Heart right ventricle (tissue), 16 donors: ENCODE measurements at regions not wholly inside any gene's neighbourhood (a gene's known extent, or its start where the extent isn't known, plus 50 kb on each side); places are given as distances from the start of the nearest gene placed in this dataset.
A peak's percentile ranks its signal among the peaks of the same experiment; 100 is the strongest.

Experiments
- ATAC-seq, 8 donors: fragments of 200-7000 bp; cut with Tn5 transposase; one replicate each; pipeline ENCODE4 v1.9.1; 2020; ENCODE audit warnings: mild to moderate bottlenecking in 8 of 8, moderate library complexity in 8 of 8, moderate number of reproducible peaks in 1 of 8
- DNase-seq, 2 donors: peaks; one replicate each; pipeline ENCODE4 v3.0.0-alpha.2; 2020
- H3K27ac ChIP-seq, 10 donors: fragments of 200-600 bp; sonication (generic) in 2 of 10; one replicate each; pipeline versions ENCODE4 v1.5.0 to v1.8.0; 2020 to 2022; ENCODE audit warnings: mild to moderate bottlenecking in 3 of 10
- H3K27me3 ChIP-seq, 7 donors: fragments of 200-600 bp; one replicate each; pipeline ENCODE4 v1.8.0; 2021 to 2022; ENCODE audit warnings: mild to moderate bottlenecking in 2 of 7
- H3K36me3 ChIP-seq, 9 donors: fragments of 200-600 bp; sonication (generic) in 1 of 9; one replicate each; pipeline versions ENCODE4 v1.5.0 to v1.8.0; 2020 to 2022; ENCODE audit warnings: mild to moderate bottlenecking in 2 of 9
- H3K4me1 ChIP-seq, 9 donors: fragments of 200-600 bp; sonication (generic) in 1 of 9; one replicate each; pipeline versions ENCODE4 v1.5.0 to v1.8.0; 2020 to 2022; ENCODE audit warnings: mild to moderate bottlenecking in 4 of 9
- H3K4me3 ChIP-seq, 10 donors: fragments of 200-600 bp; sonication (generic) in 2 of 10; one replicate each; pipeline versions ENCODE4 v1.5.0 to v1.8.0; 2020 to 2022; ENCODE audit warnings: mild to moderate bottlenecking in 7 of 10, moderate library complexity in 2 of 10
- H3K9me3 ChIP-seq, 11 donors: fragments of 200-600 bp in 10 of 11; sonication (generic) in 2 of 11; one replicate each; pipeline versions ENCODE4 v1.5.0 to v1.8.0; 2013 to 2022; ENCODE audit warnings: mild to moderate bottlenecking in 2 of 11, control low read depth in 1 of 11, moderate library complexity in 1 of 11
- CTCF ChIP-seq, 9 donors: fragments of 200-600 bp; sonication (generic) in 2 of 9; IDR thresholded peaks; one replicate each; pipeline versions ENCODE4 v1.5.0 to v1.8.0; 2021 to 2022; ENCODE audit warnings: antibody characterized with exemption in 9 of 9, mild to moderate bottlenecking in 5 of 9, moderate library complexity in 1 of 9
- WGBS, 2 donors: extraction: QIAGEN DNeasy Blood & Tissue Kit; methylation state at CpG; one replicate each; pipeline ENCODE4 v1.1.7; 2013; ENCODE audit warnings: inconsistent platforms in 1 of 2; 5-methylcytosine and 5-hydroxymethylcytosine counted together
- intact Hi-C, 10 donors: fragments of 100-400 bp; cut with DNase I; formaldehyde crosslinking; loops; one replicate each; pipeline versions ENCODE4 v1.11.1 to v1.14.2; 2022
- donor health status: Arrhythmogenic right ventricular cardiomyopathy.
- donor health status: ischemic (EF 13 %, LVEDD 7.1; RV severe dilation, severe dysfunction).
- donor health status: healthy with polysubstance abuse.
- donor health status: DM: no; HTN: yes; CAD: no.
- donor health status: DM: no; HTN: no; CAD: no.
- donor health status: ischemic (EF 25% LVEDD 6.9; RV normal size, moderate dysfunction).
- donor health status: ischemic (EF 25% LVEDD 5.7; RV mildly dilated, moderate dysfunction).
- donor health status: healthy.
- donor health status: DM: yes; HTN: yes; CAD: no.
- donor health status: Ischemic cardiomyopathy.
- donor health status: ischemic (EF 35%, LVEDD 5.7; RV mildly dilated, moderate dysfunction).
- donor health status: nonischemic (EF 11% LVEDD 7.7; RV severe dilation, severe dysfunction).
- donor health status: DM: yes; HTN: yes; CAD: no.
- donor health status: PGD.
- donor health status: ischemic (EF 29% LVEDD 5.4; RV normal size, mild dysfunction).
- donor health status: nonischemic (EF 23%, LVEDD 6.1; RV moderate dilation, normal function).

GRCh38 chr22:46058591-46059519 is 81.9 kb upstream of the WNT7B start:
- H3K9me3 ChIP-seq: no peaks in the 10 kb centered on the region
- intact Hi-C loops: no loop called here
- 51 to 57% methylated on average over 25 of the region's 25 CpGs for WGBS, 2 donors
- peaks cover 35 to 90% (median 87%) of the 10 kb centered on the region in 9 donors for H3K4me1 ChIP-seq
- peak; percentile 30 to 31 for DNase-seq
- no peak for TF ChIP-seq CTCF (IDR thresholded peaks at IDR 0.05)
- H3K27ac ChIP-seq: peak overlapping the region; percentile 98 to 100 (median 100)
- H3K4me3 ChIP-seq: peak overlapping the region in 9 of 10 donors; percentile 3 to 87 (median 76)
- H3K27me3 ChIP-seq: no peaks in the 10 kb centered on the region
- H3K36me3 ChIP-seq: no peaks in the 10 kb centered on the region
- peak in 1 of 8 donors; percentile 3 for ATAC-seq

DNA sequence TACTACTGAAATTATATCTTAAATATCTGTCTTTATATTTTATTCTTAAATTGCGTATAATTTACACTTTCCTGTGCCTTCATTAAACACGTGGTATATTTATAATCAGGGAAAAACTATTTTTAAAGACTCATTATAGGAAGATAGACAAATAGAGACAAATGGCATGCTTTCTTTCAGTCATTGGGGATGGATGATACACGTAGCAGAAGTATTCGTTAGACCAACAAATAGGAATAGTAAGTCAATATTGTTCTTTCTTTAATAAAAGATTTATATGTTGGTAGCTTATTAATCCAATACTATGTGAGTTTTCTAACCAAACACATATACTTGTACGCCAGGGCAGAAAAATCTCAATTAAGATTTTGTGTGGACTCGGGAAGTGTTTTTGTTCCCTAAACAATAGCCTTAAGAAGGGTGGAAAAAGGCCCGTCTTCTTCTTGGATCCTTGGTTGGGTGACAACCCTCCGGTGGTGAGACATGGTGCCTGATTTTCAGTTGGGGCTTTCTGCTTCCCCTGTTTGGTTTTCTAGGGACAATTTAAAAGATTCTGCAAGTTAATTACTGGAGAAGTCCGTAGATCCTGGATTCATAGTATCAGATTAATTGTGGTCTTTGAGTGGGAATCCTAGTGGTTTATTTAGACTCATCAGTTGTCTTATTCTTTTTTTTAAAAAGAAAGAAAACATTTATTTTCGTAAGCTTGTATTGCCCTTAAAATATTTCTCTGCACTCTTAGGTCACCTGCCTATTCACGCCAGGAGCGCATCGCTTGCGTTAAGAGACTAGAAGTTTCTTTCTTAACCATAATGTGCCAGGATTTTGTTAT is 83.5 kb upstream of the WNT7B start:
- H3K4me3 ChIP-seq: peak overlapping the region in 4 of 10 donors; percentile 7 to 35 (median 28)
- H3K9me3 ChIP-seq: no peaks in the 10 kb centered on the region
- intact Hi-C loops: no loop called here
- ATAC-seq: no peak
- no peaks in the 10 kb centered on the region for H3K36me3 ChIP-seq
- no peak for TF ChIP-seq CTCF (IDR thresholded peaks at IDR 0.05)
- H3K27me3 ChIP-seq: no peaks in the 10 kb centered on the region
- WGBS, 2 donors: 82 to 83% methylated on average over 14 of the region's 14 CpGs
- peak overlapping the region in 8 of 10 donors; percentile 48 to 100 (median 100) for H3K27ac ChIP-seq
- peaks cover 38 to 93% (median 91%) of the 10 kb centered on the region in 9 donors for H3K4me1 ChIP-seq
- DNase-seq: no peak

DNA sequence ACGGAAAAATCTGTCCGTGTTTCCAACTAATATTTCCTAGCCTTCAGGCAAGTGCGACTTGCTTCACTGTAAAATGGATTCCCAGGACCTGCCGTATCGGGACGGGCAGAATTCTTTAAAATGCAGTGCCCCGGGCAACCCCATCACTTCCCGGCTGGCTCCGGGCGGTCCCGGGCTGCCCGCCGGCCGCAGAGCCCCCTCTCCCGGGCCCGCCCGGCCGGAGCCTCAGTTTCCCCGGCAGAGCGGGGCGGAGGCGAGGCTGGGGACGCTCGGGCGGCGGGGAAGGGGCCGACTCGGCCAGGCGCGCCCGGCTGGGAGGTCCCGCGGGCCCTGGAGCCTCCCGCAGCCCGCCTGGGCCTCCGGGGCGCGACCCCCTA is 84.2 kb upstream of the WNT7B start:
- ATAC-seq: no peak
- 72 to 73% methylated on average over 36 to 38 of the region's 38 CpGs for WGBS, 2 donors
- Histone ChIP-seq H3K27ac (peak overlapping the region in 8 of 10 donors; percentile 29 to 100 (median 100)), H3K4me1 (peaks cover 34 to 93% (median 91%) of the 10 kb centered on the region in 9 donors), H3K9me3 (no peaks in the 10 kb centered on the region), H3K27me3 (no peaks in the 10 kb centered on the region), H3K4me3 (peak overlapping the region in 5 of 10 donors; percentile 7 to 35 (median 22)), H3K36me3 (no peaks in the 10 kb centered on the region)
- no peak for TF ChIP-seq CTCF (IDR thresholded peaks at IDR 0.05)
- intact Hi-C loops: no loop called here
- DNase-seq: no peak
